ENCODE measurements at regions not wholly inside any gene's neighbourhood (a gene's known extent, or its start where the extent isn't known, plus 50 kb on each side); places are given as distances from the start of the nearest gene placed in this dataset.

DNA sequence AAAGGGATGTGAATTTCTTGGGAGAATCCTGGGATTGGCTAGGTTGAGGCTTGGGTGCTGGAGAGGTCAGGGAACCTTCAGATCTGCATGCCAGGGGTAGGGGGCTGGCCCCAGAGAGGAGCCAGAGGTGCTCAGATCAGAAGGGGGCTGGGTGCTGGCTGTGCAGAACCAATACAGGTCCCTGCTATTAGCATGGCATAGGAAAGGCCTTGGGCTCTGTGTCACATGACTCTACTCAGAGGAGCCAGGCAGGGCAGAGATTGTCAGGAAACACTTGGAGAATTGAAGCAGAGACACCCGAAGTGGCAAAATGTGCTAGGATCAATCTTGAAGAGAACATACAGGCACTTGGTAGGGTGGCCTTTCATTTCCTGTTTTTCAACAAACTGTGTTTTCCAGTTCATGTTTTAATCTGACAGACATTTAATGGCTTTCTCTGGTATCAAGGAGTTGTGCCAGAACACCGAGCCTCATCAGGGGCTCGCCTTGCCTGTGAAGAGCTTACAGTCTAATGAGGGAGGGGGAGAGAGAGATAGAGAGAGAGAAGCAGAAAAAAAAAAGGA lies 498.9 kb downstream of the RPS24 start:
- Histone ChIP-seq H3K4me1 (no peaks in the 10 kb centered on the region), H3K36me3 (no peaks in the 10 kb centered on the region), H3K9me3 (no peaks in the 10 kb centered on the region), H3K27me3 (no peaks in the 10 kb centered on the region), H3K27ac (no peak overlapping the region), H3K4me3 (no peak overlapping the region)
- intact Hi-C loops (cut with DNase I) = no loop called here
- DNase-seq = no peak
- TF ChIP-seq, protein P1, sequence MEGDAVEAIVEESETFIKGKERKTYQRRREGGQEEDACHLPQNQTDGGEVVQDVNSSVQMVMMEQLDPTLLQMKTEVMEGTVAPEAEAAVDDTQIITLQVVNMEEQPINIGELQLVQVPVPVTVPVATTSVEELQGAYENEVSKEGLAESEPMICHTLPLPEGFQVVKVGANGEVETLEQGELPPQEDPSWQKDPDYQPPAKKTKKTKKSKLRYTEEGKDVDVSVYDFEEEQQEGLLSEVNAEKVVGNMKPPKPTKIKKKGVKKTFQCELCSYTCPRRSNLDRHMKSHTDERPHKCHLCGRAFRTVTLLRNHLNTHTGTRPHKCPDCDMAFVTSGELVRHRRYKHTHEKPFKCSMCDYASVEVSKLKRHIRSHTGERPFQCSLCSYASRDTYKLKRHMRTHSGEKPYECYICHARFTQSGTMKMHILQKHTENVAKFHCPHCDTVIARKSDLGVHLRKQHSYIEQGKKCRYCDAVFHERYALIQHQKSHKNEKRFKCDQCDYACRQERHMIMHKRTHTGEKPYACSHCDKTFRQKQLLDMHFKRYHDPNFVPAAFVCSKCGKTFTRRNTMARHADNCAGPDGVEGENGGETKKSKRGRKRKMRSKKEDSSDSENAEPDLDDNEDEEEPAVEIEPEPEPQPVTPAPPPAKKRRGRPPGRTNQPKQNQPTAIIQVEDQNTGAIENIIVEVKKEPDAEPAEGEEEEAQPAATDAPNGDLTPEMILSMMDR (IDR thresholded peaks at IDR 0.05) = no peak
- no peak for ATAC-seq

DNA sequence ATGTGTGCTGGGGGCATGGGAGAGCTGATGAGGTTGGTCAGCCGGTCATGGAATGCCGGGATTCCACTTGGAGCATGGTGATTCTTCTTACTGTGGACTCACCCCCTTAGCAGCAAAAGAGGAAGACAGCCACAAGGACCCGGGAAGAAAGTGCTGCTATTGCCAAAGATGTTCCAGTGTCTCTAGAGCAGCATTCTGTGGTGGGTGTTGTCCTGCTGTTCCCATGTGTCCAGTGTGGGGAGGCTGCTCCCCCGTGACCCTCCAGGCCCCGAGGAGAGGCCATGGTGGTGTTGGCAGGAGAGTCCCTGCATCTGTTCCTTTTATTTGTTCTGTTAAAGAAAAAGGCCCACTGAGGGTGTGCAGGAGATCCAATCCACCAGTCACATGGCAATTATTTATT lies 499.4 kb downstream of the RPS24 start:
- Histone ChIP-seq H3K4me3 (no peak overlapping the region), H3K4me1 (no peaks in the 10 kb centered on the region), H3K36me3 (no peaks in the 10 kb centered on the region), H3K27me3 (no peaks in the 10 kb centered on the region), H3K27ac (no peak overlapping the region), H3K9me3 (no peaks in the 10 kb centered on the region)
- DNase-seq (no peak), ATAC-seq (peak; percentile 22)
- intact Hi-C loops (cut with DNase I) = no loop called here
- TF ChIP-seq, protein P1 (IDR thresholded peaks at IDR 0.05) = no peak

GRCh38 chr10:78533776-78534175 lies 500.1 kb downstream of the RPS24 start:
- H3K27me3 ChIP-seq = no peaks in the 10 kb centered on the region
- H3K4me3 ChIP-seq = no peak overlapping the region
- TF ChIP-seq, protein P1 (IDR thresholded peaks at IDR 0.05) = no peak
- H3K4me1 ChIP-seq = no peaks in the 10 kb centered on the region
- intact Hi-C loops (cut with DNase I) = no loop called here
- no peaks in the 10 kb centered on the region for H3K36me3 ChIP-seq
- ATAC-seq (no peak), DNase-seq (no peak)
- H3K27ac ChIP-seq = no peak overlapping the region
- H3K9me3 ChIP-seq = no peaks in the 10 kb centered on the region

DNA sequence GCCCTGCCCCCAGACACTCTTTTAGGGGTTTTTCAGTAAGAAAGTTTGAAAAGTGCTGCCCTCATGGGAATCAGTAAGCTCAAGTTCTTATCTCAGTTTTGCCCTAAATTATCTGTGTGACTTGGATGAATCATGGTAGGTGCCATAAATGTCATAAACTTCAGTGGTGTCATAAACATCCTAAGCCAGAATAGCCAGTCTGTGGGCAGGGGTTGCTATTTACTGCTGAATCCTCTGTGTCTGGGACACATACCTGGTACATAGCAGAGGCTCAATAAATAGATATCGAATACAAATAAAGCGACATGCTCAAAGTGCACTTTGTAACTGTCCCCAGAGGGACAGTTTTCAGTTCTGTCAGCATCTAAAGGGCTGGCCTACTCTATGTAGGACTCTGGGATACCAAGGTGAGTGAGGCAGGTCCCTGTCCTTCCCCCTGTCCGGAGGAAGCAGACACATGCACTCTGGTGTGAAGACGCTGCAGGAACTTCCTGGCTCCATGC lies 502.1 kb downstream of the RPS24 start:
- H3K27me3 ChIP-seq = no peaks in the 10 kb centered on the region
- TF ChIP-seq, protein P1 (IDR thresholded peaks at IDR 0.05) = no peak
- H3K4me3 ChIP-seq = no peak overlapping the region
- H3K27ac ChIP-seq = no peak overlapping the region
- no peak for ATAC-seq
- H3K9me3 ChIP-seq = no peaks in the 10 kb centered on the region
- no peaks in the 10 kb centered on the region for H3K36me3 ChIP-seq
- H3K4me1 ChIP-seq = no peaks in the 10 kb centered on the region
- intact Hi-C loops (cut with DNase I) = no loop called here
- no peak for DNase-seq

DNA sequence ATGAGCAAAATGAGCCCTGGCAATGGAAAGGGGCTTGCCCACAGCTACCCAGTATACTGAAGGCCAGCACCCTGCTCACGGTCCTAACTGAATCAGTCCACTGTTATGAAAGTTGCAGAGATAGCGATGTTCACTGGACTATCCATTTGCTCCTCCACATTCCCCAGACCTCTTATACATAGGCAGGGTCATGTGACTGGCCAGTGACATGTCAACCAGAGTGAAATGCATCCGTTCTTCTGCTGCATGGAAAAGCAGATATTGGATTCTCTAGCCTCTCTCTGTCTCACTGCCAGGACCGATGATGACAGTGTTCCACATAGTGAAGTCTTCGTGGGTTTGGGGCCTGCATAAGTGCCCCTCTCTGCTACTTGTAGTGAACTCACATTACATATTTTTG lies 503.4 kb downstream of the RPS24 start:
- no peaks in the 10 kb centered on the region for H3K9me3 ChIP-seq
- H3K4me1 ChIP-seq = no peaks in the 10 kb centered on the region
- DNase-seq = no peak
- intact Hi-C loops (cut with DNase I) = no loop called here
- no peak for ATAC-seq
- H3K36me3 ChIP-seq = no peaks in the 10 kb centered on the region
- H3K27me3 ChIP-seq = no peaks in the 10 kb centered on the region
- H3K4me3 ChIP-seq = no peak overlapping the region
- H3K27ac ChIP-seq = no peak overlapping the region
- TF ChIP-seq, protein P1 (IDR thresholded peaks at IDR 0.05) = no peak

Data from left lung (tissue), 4 donors.